ENCODE measurements at regions not wholly inside any gene's neighbourhood (a gene's known extent, or its start where the extent isn't known, plus 50 kb on each side); places are given as distances from the start of the nearest gene placed in this dataset.

- no peak for DNase-seq (ENCODE audit: low read depth)
Measured at GRCh38 chr3:189500798-189501495, 130.2 kb upstream of the TP63 start.

- DNase-seq (ENCODE audit: low read depth) = no peak
Measured at GRCh38 chr3:189502256-189502655, 128.9 kb upstream of the TP63 start.

- DNase-seq (ENCODE audit: low read depth) = peak; percentile 15
Measured at GRCh38 chr3:189502676-189503257, 128.4 kb upstream of the TP63 start.

- DNase-seq (ENCODE audit: low read depth) = no peak
Measured at GRCh38 chr3:189507856-189508255, 123.3 kb upstream of the TP63 start.

- DNase-seq (ENCODE audit: low read depth) = no peak
Measured at GRCh38 chr3:189508784-189509501, 122.2 kb upstream of the TP63 start.

GRCh38 chr3:189512039-189512438, 119.2 kb upstream of the TP63 start:
- DNase-seq (ENCODE audit: low read depth) = no peak

GRCh38 chr3:189512821-189513220, 118.4 kb upstream of the TP63 start:
- DNase-seq (ENCODE audit: low read depth) = no peak

- DNase-seq (ENCODE audit: low read depth) = no peak
Measured at GRCh38 chr3:189513281-189514117, 117.7 kb upstream of the TP63 start.

- DNase-seq (ENCODE audit: low read depth) = no peak
Measured at GRCh38 chr3:189516039-189516438, 115.2 kb upstream of the TP63 start.

GRCh38 chr3:189517981-189518380, 113.2 kb upstream of the TP63 start:
- DNase-seq (ENCODE audit: low read depth) = no peak

- no peak for DNase-seq (ENCODE audit: low read depth)
Measured at GRCh38 chr3:189519458-189519857, 111.7 kb upstream of the TP63 start.

GRCh38 chr3:189529468-189529867, 101.7 kb upstream of the TP63 start:
- no peak for DNase-seq (ENCODE audit: low read depth)

GRCh38 chr3:189529889-189530471, 101.2 kb upstream of the TP63 start:
- DNase-seq (ENCODE audit: low read depth) = no peak

- peak; percentile 34 for DNase-seq (ENCODE audit: low read depth)
Measured at GRCh38 chr3:189530822-189531221, 100.4 kb upstream of the TP63 start.

GRCh38 chr3:189531271-189531670, 99.9 kb upstream of the TP63 start:
- no peak for DNase-seq (ENCODE audit: low read depth)

GRCh38 chr3:189534531-189534930, 96.7 kb upstream of the TP63 start:
- no peak for DNase-seq (ENCODE audit: low read depth)

- DNase-seq (ENCODE audit: low read depth) = no peak
Measured at GRCh38 chr3:189537135-189537534, 94.1 kb upstream of the TP63 start.

GRCh38 chr3:189547448-189547847, 83.7 kb upstream of the TP63 start:
- DNase-seq (ENCODE audit: low read depth) = no peak

GRCh38 chr3:189548053-189548452, 83.1 kb upstream of the TP63 start:
- no peak for DNase-seq (ENCODE audit: low read depth)

- DNase-seq (ENCODE audit: low read depth) = no peak
Measured at GRCh38 chr3:189551007-189551406, 80.2 kb upstream of the TP63 start.

- DNase-seq (ENCODE audit: low read depth) = no peak
Measured at GRCh38 chr3:189554868-189555557, 76.2 kb upstream of the TP63 start.

- DNase-seq (ENCODE audit: low read depth) = no peak
Measured at GRCh38 chr3:189555558-189555881, 75.7 kb upstream of the TP63 start.

All from amniotic epithelial cell (primary cell).